ENCODE measurements at regions not wholly inside any gene's neighbourhood (a gene's known extent, or its start where the extent isn't known, plus 50 kb on each side); places are given as distances from the start of the nearest gene placed in this dataset.

DNA sequence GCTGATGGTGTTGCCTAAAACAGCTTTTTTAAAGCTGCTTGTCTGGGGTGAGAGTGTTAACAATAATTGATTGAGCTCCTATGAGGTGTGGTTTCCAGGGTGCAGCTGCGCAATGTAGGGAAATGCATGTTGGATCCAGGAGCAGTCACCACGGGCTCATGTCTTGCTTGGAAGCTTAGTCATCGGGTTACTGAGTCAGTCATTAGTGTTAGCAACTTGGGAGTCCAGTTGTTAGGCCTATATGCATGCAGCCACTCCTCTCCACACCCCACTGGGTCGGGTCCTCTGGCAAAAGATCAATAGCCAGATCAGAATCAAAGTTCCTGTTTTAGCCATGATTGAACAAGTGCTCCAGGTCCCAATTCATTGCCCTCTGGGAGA is 271.7 kb upstream of the CHD6 start (continued):
- TF ChIP-seq, protein P1, sequence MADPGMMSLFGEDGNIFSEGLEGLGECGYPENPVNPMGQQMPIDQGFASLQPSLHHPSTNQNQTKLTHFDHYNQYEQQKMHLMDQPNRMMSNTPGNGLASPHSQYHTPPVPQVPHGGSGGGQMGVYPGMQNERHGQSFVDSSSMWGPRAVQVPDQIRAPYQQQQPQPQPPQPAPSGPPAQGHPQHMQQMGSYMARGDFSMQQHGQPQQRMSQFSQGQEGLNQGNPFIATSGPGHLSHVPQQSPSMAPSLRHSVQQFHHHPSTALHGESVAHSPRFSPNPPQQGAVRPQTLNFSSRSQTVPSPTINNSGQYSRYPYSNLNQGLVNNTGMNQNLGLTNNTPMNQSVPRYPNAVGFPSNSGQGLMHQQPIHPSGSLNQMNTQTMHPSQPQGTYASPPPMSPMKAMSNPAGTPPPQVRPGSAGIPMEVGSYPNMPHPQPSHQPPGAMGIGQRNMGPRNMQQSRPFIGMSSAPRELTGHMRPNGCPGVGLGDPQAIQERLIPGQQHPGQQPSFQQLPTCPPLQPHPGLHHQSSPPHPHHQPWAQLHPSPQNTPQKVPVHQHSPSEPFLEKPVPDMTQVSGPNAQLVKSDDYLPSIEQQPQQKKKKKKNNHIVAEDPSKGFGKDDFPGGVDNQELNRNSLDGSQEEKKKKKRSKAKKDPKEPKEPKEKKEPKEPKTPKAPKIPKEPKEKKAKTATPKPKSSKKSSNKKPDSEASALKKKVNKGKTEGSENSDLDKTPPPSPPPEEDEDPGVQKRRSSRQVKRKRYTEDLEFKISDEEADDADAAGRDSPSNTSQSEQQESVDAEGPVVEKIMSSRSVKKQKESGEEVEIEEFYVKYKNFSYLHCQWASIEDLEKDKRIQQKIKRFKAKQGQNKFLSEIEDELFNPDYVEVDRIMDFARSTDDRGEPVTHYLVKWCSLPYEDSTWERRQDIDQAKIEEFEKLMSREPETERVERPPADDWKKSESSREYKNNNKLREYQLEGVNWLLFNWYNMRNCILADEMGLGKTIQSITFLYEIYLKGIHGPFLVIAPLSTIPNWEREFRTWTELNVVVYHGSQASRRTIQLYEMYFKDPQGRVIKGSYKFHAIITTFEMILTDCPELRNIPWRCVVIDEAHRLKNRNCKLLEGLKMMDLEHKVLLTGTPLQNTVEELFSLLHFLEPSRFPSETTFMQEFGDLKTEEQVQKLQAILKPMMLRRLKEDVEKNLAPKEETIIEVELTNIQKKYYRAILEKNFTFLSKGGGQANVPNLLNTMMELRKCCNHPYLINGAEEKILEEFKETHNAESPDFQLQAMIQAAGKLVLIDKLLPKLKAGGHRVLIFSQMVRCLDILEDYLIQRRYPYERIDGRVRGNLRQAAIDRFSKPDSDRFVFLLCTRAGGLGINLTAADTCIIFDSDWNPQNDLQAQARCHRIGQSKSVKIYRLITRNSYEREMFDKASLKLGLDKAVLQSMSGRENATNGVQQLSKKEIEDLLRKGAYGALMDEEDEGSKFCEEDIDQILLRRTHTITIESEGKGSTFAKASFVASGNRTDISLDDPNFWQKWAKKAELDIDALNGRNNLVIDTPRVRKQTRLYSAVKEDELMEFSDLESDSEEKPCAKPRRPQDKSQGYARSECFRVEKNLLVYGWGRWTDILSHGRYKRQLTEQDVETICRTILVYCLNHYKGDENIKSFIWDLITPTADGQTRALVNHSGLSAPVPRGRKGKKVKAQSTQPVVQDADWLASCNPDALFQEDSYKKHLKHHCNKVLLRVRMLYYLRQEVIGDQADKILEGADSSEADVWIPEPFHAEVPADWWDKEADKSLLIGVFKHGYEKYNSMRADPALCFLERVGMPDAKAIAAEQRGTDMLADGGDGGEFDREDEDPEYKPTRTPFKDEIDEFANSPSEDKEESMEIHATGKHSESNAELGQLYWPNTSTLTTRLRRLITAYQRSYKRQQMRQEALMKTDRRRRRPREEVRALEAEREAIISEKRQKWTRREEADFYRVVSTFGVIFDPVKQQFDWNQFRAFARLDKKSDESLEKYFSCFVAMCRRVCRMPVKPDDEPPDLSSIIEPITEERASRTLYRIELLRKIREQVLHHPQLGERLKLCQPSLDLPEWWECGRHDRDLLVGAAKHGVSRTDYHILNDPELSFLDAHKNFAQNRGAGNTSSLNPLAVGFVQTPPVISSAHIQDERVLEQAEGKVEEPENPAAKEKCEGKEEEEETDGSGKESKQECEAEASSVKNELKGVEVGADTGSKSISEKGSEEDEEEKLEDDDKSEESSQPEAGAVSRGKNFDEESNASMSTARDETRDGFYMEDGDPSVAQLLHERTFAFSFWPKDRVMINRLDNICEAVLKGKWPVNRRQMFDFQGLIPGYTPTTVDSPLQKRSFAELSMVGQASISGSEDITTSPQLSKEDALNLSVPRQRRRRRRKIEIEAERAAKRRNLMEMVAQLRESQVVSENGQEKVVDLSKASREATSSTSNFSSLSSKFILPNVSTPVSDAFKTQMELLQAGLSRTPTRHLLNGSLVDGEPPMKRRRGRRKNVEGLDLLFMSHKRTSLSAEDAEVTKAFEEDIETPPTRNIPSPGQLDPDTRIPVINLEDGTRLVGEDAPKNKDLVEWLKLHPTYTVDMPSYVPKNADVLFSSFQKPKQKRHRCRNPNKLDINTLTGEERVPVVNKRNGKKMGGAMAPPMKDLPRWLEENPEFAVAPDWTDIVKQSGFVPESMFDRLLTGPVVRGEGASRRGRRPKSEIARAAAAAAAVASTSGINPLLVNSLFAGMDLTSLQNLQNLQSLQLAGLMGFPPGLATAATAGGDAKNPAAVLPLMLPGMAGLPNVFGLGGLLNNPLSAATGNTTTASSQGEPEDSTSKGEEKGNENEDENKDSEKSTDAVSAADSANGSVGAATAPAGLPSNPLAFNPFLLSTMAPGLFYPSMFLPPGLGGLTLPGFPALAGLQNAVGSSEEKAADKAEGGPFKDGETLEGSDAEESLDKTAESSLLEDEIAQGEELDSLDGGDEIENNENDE (IDR thresholded peaks at IDR 0.05; ENCODE audit: insufficient replicate concordance, low read length): no peak
- TF ChIP-seq RNF2 (IDR thresholded peaks at IDR 0.05; ENCODE audit: borderline replicate concordance, low read depth, low read length, missing control alignments, poor library complexity, severe bottlenecking) (no peak), NANOG (IDR thresholded peaks at IDR 0.05; ENCODE audit: insufficient read depth, low read depth, low read length, poor library complexity, severe bottlenecking) (no peak), RBBP5 (IDR thresholded peaks at IDR 0.05; ENCODE audit: borderline replicate concordance, low read depth, low read length) (no peak), SIN3A (conservative IDR thresholded peaks at IDR 0.05 in 1 of 2, IDR thresholded peaks at IDR 0.05 in 1 of 2; ENCODE audit: low read depth in 1 of 2, low read length in 2 of 2) (no peak), RFX5 (IDR thresholded peaks at IDR 0.05; ENCODE audit: borderline replicate concordance, low read depth, low read length) (no peak), KDM4A (IDR thresholded peaks at IDR 0.05; ENCODE audit: low read depth, low read length, severe bottlenecking) (no peak)
- TF ChIP-seq, protein P2, sequence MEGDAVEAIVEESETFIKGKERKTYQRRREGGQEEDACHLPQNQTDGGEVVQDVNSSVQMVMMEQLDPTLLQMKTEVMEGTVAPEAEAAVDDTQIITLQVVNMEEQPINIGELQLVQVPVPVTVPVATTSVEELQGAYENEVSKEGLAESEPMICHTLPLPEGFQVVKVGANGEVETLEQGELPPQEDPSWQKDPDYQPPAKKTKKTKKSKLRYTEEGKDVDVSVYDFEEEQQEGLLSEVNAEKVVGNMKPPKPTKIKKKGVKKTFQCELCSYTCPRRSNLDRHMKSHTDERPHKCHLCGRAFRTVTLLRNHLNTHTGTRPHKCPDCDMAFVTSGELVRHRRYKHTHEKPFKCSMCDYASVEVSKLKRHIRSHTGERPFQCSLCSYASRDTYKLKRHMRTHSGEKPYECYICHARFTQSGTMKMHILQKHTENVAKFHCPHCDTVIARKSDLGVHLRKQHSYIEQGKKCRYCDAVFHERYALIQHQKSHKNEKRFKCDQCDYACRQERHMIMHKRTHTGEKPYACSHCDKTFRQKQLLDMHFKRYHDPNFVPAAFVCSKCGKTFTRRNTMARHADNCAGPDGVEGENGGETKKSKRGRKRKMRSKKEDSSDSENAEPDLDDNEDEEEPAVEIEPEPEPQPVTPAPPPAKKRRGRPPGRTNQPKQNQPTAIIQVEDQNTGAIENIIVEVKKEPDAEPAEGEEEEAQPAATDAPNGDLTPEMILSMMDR (IDR thresholded peaks at IDR 0.05; ENCODE audit: control extremely low read depth in 1 of 3, insufficient read depth in 1 of 3, low read depth in 1 of 3, low read length in 3 of 3): no peak

All from H1 (cell line).